ENCODE measurements at regions not wholly inside any gene's neighbourhood (a gene's known extent, or its start where the extent isn't known, plus 50 kb on each side); places are given as distances from the start of the nearest gene placed in this dataset.

DNA sequence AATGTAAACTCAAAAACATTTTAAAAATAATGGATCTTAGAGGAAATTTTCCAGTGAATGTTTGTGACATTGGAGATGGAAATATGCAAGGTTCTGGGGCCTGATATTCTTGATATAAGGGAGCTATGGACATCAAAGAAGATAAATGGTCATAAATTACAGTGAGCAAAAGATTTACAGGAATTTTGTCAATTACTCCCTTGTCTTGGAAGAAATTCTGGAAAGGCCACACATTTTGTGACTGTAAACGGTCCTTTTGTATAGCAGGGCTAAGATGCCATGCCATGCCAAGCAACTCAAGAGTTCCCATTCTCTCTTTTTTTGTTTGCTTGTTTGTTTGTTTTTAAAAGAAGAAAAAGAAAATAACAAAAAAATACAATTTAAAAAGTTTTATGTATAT, 1186.2 kb upstream of the CITED2 start:
- Histone ChIP-seq H3K4me3 (ENCODE audit: low read length) (no peak overlapping the region), H3K4me2 (ENCODE audit: low read depth, low read length, poor library complexity, severe bottlenecking) (no peak overlapping the region), H3K4me1 (ENCODE audit: low read length) (no peaks in the 10 kb centered on the region), H3K9me3 (ENCODE audit: low read length) (no peaks in the 10 kb centered on the region), H3K79me2 (ENCODE audit: low read length) (no peaks in the 10 kb centered on the region), H3K27ac (ENCODE audit: low read length) (no peak overlapping the region), H3K36me3 (ENCODE audit: insufficient read depth, low read length) (no peaks in the 10 kb centered on the region), H3K9me2 (replicated peaks; ENCODE audit: insufficient read depth, low read length) (no peaks in the 10 kb centered on the region), H2AFZ (ENCODE audit: low read length) (no peak overlapping the region), H3K27me3 (ENCODE audit: low read length) (no peaks in the 10 kb centered on the region), H4K20me1 (ENCODE audit: insufficient read depth, low read depth, low read length) (no peaks in the 10 kb centered on the region), H3K9ac (ENCODE audit: low read length) (no peak overlapping the region)
- no peak for DNase-seq

DNA sequence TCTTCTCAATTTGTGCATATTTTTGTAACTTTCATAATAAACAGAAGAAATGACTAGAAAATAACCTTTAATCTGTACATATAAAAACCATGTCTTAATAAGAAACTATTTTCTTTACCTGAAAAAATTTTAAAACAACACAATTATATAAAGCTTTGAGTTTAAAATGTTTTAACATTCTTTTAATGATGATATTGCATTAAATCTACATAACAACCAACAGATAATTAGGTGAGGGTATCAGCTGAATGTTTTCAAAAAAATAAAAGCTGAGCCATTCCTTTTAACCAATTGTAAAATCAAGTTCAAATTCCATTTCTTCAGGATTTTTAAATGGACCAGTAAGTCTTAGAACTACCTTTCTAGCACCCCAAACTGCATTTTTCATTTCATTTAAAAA, 1185.0 kb upstream of the CITED2 start:
- Histone ChIP-seq H3K9ac (ENCODE audit: low read length) (no peak overlapping the region), H3K4me3 (ENCODE audit: low read length) (no peak overlapping the region), H3K79me2 (ENCODE audit: low read length) (no peaks in the 10 kb centered on the region), H3K4me2 (ENCODE audit: low read depth, low read length, poor library complexity, severe bottlenecking) (no peak overlapping the region), H4K20me1 (ENCODE audit: insufficient read depth, low read depth, low read length) (no peaks in the 10 kb centered on the region), H2AFZ (ENCODE audit: low read length) (no peak overlapping the region), H3K9me3 (ENCODE audit: low read length) (no peaks in the 10 kb centered on the region), H3K27ac (ENCODE audit: low read length) (no peak overlapping the region), H3K4me1 (ENCODE audit: low read length) (no peaks in the 10 kb centered on the region), H3K9me2 (replicated peaks; ENCODE audit: insufficient read depth, low read length) (no peaks in the 10 kb centered on the region), H3K36me3 (ENCODE audit: insufficient read depth, low read length) (no peaks in the 10 kb centered on the region), H3K27me3 (ENCODE audit: low read length) (no peaks in the 10 kb centered on the region)
- no peak for DNase-seq

DNA sequence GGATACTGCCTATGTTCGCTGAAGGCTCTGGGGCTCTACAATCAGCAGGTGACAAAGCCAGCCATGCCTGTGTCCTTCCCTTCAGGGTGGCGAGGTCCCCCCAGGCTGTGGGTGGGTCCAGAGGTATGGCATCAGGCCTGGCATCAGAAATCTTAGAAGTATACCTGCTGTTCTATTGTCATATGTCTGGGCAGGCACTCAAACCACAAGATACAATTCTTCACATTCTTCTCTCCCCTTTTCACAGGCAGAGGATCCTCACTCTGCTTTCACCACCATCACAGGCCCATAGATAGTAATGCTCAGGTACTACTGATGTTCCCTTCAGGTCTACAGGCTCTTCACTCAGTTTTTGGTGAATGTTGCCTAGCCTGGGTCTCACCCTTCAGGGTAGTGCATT, 1180.0 kb upstream of the CITED2 start:
- H3K4me1 ChIP-seq (ENCODE audit: low read length) = no peaks in the 10 kb centered on the region

DNA sequence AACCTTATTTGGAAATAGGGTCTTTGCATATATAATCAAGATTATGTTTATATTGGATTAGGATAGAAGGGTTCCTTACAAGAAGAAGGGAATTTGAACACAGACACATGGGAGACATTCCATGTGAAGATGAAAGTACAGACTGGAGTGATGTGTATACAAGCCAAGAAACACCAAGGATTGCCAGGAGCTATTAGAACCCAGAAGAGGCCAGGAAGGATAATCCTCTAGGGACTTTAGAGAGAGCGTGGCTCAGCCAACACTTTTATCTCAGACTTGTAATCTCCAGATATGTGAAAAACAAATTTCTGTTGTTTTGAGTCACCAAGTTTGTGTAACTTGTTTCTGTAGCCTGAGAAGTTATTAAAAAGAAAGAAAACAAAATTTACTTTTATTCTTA, 1173.9 kb upstream of the CITED2 start:
- Histone ChIP-seq H3K27me3 (ENCODE audit: low read length) (no peaks in the 10 kb centered on the region), H3K36me3 (ENCODE audit: insufficient read depth, low read length) (no peaks in the 10 kb centered on the region), H2AFZ (ENCODE audit: low read length) (no peak overlapping the region), H3K9ac (ENCODE audit: low read length) (no peak overlapping the region), H3K79me2 (ENCODE audit: low read length) (no peaks in the 10 kb centered on the region), H3K9me3 (ENCODE audit: low read length) (no peaks in the 10 kb centered on the region), H4K20me1 (ENCODE audit: insufficient read depth, low read depth, low read length) (no peaks in the 10 kb centered on the region), H3K4me1 (ENCODE audit: low read length) (no peaks in the 10 kb centered on the region), H3K27ac (ENCODE audit: low read length) (no peak overlapping the region), H3K4me2 (ENCODE audit: low read depth, low read length, poor library complexity, severe bottlenecking) (no peak overlapping the region), H3K9me2 (replicated peaks; ENCODE audit: insufficient read depth, low read length) (no peaks in the 10 kb centered on the region), H3K4me3 (ENCODE audit: low read length) (no peak overlapping the region)
- DNase-seq = no peak

More for the DNA sequence above, 1180.0 kb upstream of the CITED2 start:
- DNase-seq = no peak
- no peak overlapping the region for H3K4me2 ChIP-seq (ENCODE audit: low read depth, low read length, poor library complexity, severe bottlenecking)
- H3K9me2 ChIP-seq (replicated peaks; ENCODE audit: insufficient read depth, low read length) = no peaks in the 10 kb centered on the region
- H3K27ac ChIP-seq (ENCODE audit: low read length) = no peak overlapping the region
- no peaks in the 10 kb centered on the region for H3K9me3 ChIP-seq (ENCODE audit: low read length)
- no peaks in the 10 kb centered on the region for H3K27me3 ChIP-seq (ENCODE audit: low read length)
- H4K20me1 ChIP-seq (ENCODE audit: insufficient read depth, low read depth, low read length) = no peaks in the 10 kb centered on the region
- no peak overlapping the region for H2AFZ ChIP-seq (ENCODE audit: low read length)
- H3K9ac ChIP-seq (ENCODE audit: low read length) = no peak overlapping the region
- H3K36me3 ChIP-seq (ENCODE audit: insufficient read depth, low read length) = no peaks in the 10 kb centered on the region
- H3K79me2 ChIP-seq (ENCODE audit: low read length) = no peaks in the 10 kb centered on the region
- no peak overlapping the region for H3K4me3 ChIP-seq (ENCODE audit: low read length)

DNA sequence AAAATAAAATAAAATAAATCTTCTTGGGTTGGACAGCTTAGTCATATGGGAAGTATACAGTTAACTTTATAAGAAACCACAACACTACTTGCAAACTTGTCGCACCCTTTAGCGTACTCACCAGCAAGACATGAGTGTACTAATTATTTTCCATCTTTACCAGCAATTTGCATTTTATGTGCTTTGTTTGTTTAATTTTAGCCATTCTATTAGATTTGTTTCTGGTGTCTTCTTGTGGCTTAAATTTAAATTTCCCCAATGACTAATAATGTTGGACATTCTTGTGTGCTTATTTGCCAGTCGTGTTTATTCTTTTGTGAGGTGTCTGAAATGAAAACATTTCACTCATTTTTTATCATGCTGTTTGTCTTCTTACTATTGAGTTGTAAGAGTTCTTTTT, 1172.2 kb upstream of the CITED2 start:
- H3K4me2 ChIP-seq (ENCODE audit: low read depth, low read length, poor library complexity, severe bottlenecking) = no peak overlapping the region
- no peaks in the 10 kb centered on the region for H4K20me1 ChIP-seq (ENCODE audit: insufficient read depth, low read depth, low read length)

DNA sequence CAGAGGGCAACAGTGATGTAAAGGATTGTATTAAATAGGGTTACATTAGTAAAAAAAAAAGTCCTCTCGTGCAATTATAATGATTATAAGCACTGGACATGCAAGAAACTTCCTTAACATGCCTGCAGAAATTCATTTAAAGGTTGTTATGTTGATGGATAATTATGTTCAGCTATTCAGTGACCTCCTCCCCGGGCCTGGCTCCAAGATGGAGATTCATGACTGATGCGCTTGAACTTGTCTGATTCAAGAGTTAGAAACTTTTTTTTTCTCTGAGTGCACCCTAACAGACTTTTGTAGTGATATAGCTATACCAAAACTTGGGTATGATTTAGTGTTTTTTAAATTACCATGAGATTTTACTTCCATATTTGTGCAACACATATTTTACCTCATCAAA, 1170.0 kb upstream of the CITED2 start:
- Histone ChIP-seq H3K36me3 (ENCODE audit: insufficient read depth, low read length) (no peaks in the 10 kb centered on the region), H3K4me1 (ENCODE audit: low read length) (peaks cover 3% of the 10 kb centered on the region; the same call in 1 of the 2 replicates), H3K27ac (ENCODE audit: low read length) (no peak overlapping the region), H3K79me2 (ENCODE audit: low read length) (no peaks in the 10 kb centered on the region), H3K9me2 (replicated peaks; ENCODE audit: insufficient read depth, low read length) (no peaks in the 10 kb centered on the region), H4K20me1 (ENCODE audit: insufficient read depth, low read depth, low read length) (no peaks in the 10 kb centered on the region), H2AFZ (ENCODE audit: low read length) (no peak overlapping the region), H3K27me3 (ENCODE audit: low read length) (no peaks in the 10 kb centered on the region), H3K9me3 (ENCODE audit: low read length) (no peaks in the 10 kb centered on the region), H3K9ac (ENCODE audit: low read length) (no peak overlapping the region), H3K4me3 (ENCODE audit: low read length) (no peak overlapping the region), H3K4me2 (ENCODE audit: low read depth, low read length, poor library complexity, severe bottlenecking) (no peak overlapping the region)
- no peak for DNase-seq

More for the DNA sequence above, 1172.2 kb upstream of the CITED2 start:
- H3K79me2 ChIP-seq (ENCODE audit: low read length) = no peaks in the 10 kb centered on the region
- H3K27ac ChIP-seq (ENCODE audit: low read length) = no peak overlapping the region
- no peaks in the 10 kb centered on the region for H3K9me3 ChIP-seq (ENCODE audit: low read length)
- no peaks in the 10 kb centered on the region for H3K36me3 ChIP-seq (ENCODE audit: insufficient read depth, low read length)
- H2AFZ ChIP-seq (ENCODE audit: low read length) = no peak overlapping the region
- H3K27me3 ChIP-seq (ENCODE audit: low read length) = no peaks in the 10 kb centered on the region
- no peak overlapping the region for H3K4me3 ChIP-seq (ENCODE audit: low read length)
- no peaks in the 10 kb centered on the region for H3K9me2 ChIP-seq (replicated peaks; ENCODE audit: insufficient read depth, low read length)
- DNase-seq = no peak
- H3K4me1 ChIP-seq (ENCODE audit: low read length) = no peaks in the 10 kb centered on the region
- no peak overlapping the region for H3K9ac ChIP-seq (ENCODE audit: low read length)

DNA sequence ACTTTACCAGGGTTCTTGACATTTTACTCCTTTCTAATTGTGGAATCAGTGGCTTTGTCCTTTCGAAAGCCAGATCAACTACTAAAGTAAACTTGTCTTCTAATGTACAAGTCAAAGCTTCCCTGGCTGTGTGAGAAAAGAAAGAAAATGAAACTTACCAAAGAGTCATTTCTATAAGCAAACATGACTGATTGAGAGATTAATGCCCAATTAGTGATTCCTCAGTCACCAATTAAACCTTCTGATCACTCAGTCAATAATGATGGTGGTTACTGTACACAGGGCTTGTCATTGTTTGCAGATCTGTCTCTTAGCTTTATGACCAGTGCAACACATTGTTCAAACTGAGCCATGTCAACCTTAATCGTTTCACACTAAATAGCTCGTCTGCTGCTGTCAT, 1168.4 kb upstream of the CITED2 start:
- no peak overlapping the region for H3K27ac ChIP-seq (ENCODE audit: low read length)
- H3K36me3 ChIP-seq (ENCODE audit: insufficient read depth, low read length) = no peaks in the 10 kb centered on the region
- DNase-seq = no peak
- no peak overlapping the region for H3K4me2 ChIP-seq (ENCODE audit: low read depth, low read length, poor library complexity, severe bottlenecking)
- no peak overlapping the region for H3K4me3 ChIP-seq (ENCODE audit: low read length)
- no peaks in the 10 kb centered on the region for H4K20me1 ChIP-seq (ENCODE audit: insufficient read depth, low read depth, low read length)
- H3K9me3 ChIP-seq (ENCODE audit: low read length) = no peaks in the 10 kb centered on the region
- no peak overlapping the region for H3K9ac ChIP-seq (ENCODE audit: low read length)
- H3K27me3 ChIP-seq (ENCODE audit: low read length) = no peaks in the 10 kb centered on the region
- no peaks in the 10 kb centered on the region for H3K79me2 ChIP-seq (ENCODE audit: low read length)
- H2AFZ ChIP-seq (ENCODE audit: low read length) = no peak overlapping the region
- no peaks in the 10 kb centered on the region for H3K9me2 ChIP-seq (replicated peaks; ENCODE audit: insufficient read depth, low read length)
- H3K4me1 ChIP-seq (ENCODE audit: low read length) = peaks cover 3% of the 10 kb centered on the region; the same call in 1 of the 2 replicates

DNA sequence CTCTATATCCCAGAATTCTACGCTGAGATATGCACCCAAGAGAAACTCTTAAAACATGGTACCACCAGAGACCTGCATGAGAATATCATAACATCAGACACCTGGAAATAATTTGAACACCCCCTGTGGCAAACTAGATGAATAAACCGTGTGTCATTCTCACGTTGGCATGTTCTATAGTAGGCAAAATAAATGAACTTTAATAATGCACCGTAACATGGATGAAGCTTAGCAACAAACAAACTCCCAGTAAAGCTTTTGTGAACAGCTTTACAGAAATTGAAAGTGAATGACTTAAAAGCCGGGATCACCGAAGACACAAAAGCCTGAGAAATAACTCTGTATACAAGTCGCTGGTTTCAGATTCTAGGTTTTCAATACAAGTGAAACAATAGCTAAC, 1166.8 kb upstream of the CITED2 start:
- Histone ChIP-seq H3K4me1 (ENCODE audit: low read length) (peaks cover 3% of the 10 kb centered on the region; the same call in 1 of the 2 replicates), H3K4me3 (ENCODE audit: low read length) (no peak overlapping the region), H4K20me1 (ENCODE audit: insufficient read depth, low read depth, low read length) (no peaks in the 10 kb centered on the region), H3K36me3 (ENCODE audit: insufficient read depth, low read length) (no peaks in the 10 kb centered on the region), H2AFZ (ENCODE audit: low read length) (no peak overlapping the region), H3K9ac (ENCODE audit: low read length) (no peak overlapping the region), H3K9me2 (replicated peaks; ENCODE audit: insufficient read depth, low read length) (no peaks in the 10 kb centered on the region), H3K27me3 (ENCODE audit: low read length) (no peaks in the 10 kb centered on the region), H3K9me3 (ENCODE audit: low read length) (no peaks in the 10 kb centered on the region), H3K4me2 (ENCODE audit: low read depth, low read length, poor library complexity, severe bottlenecking) (no peak overlapping the region), H3K79me2 (ENCODE audit: low read length) (no peaks in the 10 kb centered on the region), H3K27ac (ENCODE audit: low read length) (no peak overlapping the region)
- no peak for DNase-seq

DNA sequence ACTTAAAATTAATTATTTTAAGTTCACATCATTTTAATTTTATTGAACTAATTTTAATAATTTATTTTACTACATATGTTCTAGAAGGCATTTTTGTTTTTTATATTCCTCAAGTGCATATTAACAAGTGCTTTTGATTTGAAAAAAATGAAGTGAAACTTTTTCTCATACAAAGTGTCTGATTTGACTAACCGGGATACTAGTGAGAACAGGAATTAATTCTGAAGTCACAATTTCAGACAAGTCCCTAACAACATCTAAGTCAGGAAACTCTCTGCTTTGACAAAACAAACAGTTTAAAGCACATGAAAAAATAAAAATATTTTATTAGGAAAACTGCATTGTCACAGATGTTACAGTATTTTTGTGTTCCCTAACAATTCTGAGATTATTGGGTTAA, 1166.3 kb upstream of the CITED2 start:
- Histone ChIP-seq H3K36me3 (ENCODE audit: insufficient read depth, low read length) (no peaks in the 10 kb centered on the region), H3K9ac (ENCODE audit: low read length) (no peak overlapping the region), H3K27me3 (ENCODE audit: low read length) (no peaks in the 10 kb centered on the region), H2AFZ (ENCODE audit: low read length) (no peak overlapping the region), H3K79me2 (ENCODE audit: low read length) (no peaks in the 10 kb centered on the region), H3K4me2 (ENCODE audit: low read depth, low read length, poor library complexity, severe bottlenecking) (no peak overlapping the region), H4K20me1 (ENCODE audit: insufficient read depth, low read depth, low read length) (no peaks in the 10 kb centered on the region), H3K9me2 (replicated peaks; ENCODE audit: insufficient read depth, low read length) (no peaks in the 10 kb centered on the region), H3K4me3 (ENCODE audit: low read length) (no peak overlapping the region), H3K9me3 (ENCODE audit: low read length) (no peaks in the 10 kb centered on the region), H3K4me1 (ENCODE audit: low read length) (peaks cover 3% of the 10 kb centered on the region; the same call in 1 of the 2 replicates), H3K27ac (ENCODE audit: low read length) (no peak overlapping the region)
- DNase-seq = no peak

All from Karpas-422 (cell line).